ENCODE measurements at regions not wholly inside any gene's neighbourhood (a gene's known extent, or its start where the extent isn't known, plus 50 kb on each side); places are given as distances from the start of the nearest gene placed in this dataset.
"Not testable (repeated sequence)": the region's sequence is repeated elsewhere in the genome, so short reads cannot be mapped to it uniquely, and the experiment has no call there.

- not testable (repeated sequence) for H3K36me3 Mint-ChIP-seq; DNase-seq; H3K4me3 Mint-ChIP-seq; H3K4me1 Mint-ChIP-seq; H3K27ac Mint-ChIP-seq; ATAC-seq (ENCODE audit: low read depth in 2 of 2); H3K9me3 Mint-ChIP-seq
- H3K27me3 Mint-ChIP-seq = peaks cover 15 to 21% (median 17%) of the 10 kb centered on the region in 3 donors
Measured at GRCh38 chr7:13130906-13131305, 443.5 kb downstream of the ARL4A start.

- Mint-ChIP-seq H3K27me3 (peaks cover 15 to 21% (median 17%) of the 10 kb centered on the region in 3 donors), H3K36me3 (no peaks in the 10 kb centered on the region), H3K4me1 (no peaks in the 10 kb centered on the region), H3K9me3 (peaks cover 0 to 12% (median 0%) of the 10 kb centered on the region in 7 donors), H3K4me3 (no peak overlapping the region), H3K27ac (no peak overlapping the region)
- ATAC-seq (ENCODE audit: low read depth in 2 of 2) = no peak
- DNase-seq = no peak
Measured at GRCh38 chr7:13132314-13132713, 444.9 kb downstream of the ARL4A start.

- not testable (repeated sequence) for ATAC-seq (ENCODE audit: low read depth in 2 of 2); DNase-seq; H3K27ac Mint-ChIP-seq; H3K4me3 Mint-ChIP-seq; H3K27me3 Mint-ChIP-seq; H3K36me3 Mint-ChIP-seq; H3K4me1 Mint-ChIP-seq
- H3K9me3 Mint-ChIP-seq = peaks cover 0 to 18% (median 4%) of the 10 kb centered on the region in 7 donors
Measured at GRCh38 chr7:13136345-13136744, 448.9 kb downstream of the ARL4A start.

GRCh38 chr7:13139436-13139835 lies 452.0 kb downstream of the ARL4A start:
- no peaks in the 10 kb centered on the region for H3K36me3 Mint-ChIP-seq
- DNase-seq (no peak), ATAC-seq (ENCODE audit: low read depth in 2 of 2) (no peak)
- H3K27me3 Mint-ChIP-seq = peaks cover 0 to 3% (median 0%) of the 10 kb centered on the region in 3 donors
- no peak overlapping the region for H3K27ac Mint-ChIP-seq
- H3K4me1 Mint-ChIP-seq = no peaks in the 10 kb centered on the region
- H3K4me3 Mint-ChIP-seq = no peak overlapping the region
- H3K9me3 Mint-ChIP-seq = peaks cover 0 to 18% (median 4%) of the 10 kb centered on the region in 7 donors

GRCh38 chr7:13144673-13145072 lies 457.2 kb downstream of the ARL4A start:
- no peaks in the 10 kb centered on the region for H3K9me3 Mint-ChIP-seq
- no peak for ATAC-seq (ENCODE audit: low read depth in 2 of 2)

GRCh38 chr7:13148548-13148947 lies 461.1 kb downstream of the ARL4A start:
- no peak for DNase-seq
- no peak for ATAC-seq (ENCODE audit: low read depth in 2 of 2)
- no peaks in the 10 kb centered on the region for H3K9me3 Mint-ChIP-seq
- no peaks in the 10 kb centered on the region for H3K36me3 Mint-ChIP-seq
- no peaks in the 10 kb centered on the region for H3K4me1 Mint-ChIP-seq
- H3K27ac Mint-ChIP-seq = no peak overlapping the region
- H3K27me3 Mint-ChIP-seq = peaks cover 0 to 7% (median 0%) of the 10 kb centered on the region in 3 donors
- peak overlapping the region in 1 of 8 donors; percentile 5 for H3K4me3 Mint-ChIP-seq

More at GRCh38 chr7:13144673-13145072, 457.2 kb downstream of the ARL4A start:
- Mint-ChIP-seq H3K4me1 (no peaks in the 10 kb centered on the region), H3K36me3 (no peaks in the 10 kb centered on the region), H3K27me3 (peaks cover 0 to 7% (median 0%) of the 10 kb centered on the region in 3 donors), H3K27ac (no peak overlapping the region), H3K4me3 (no peak overlapping the region)
- no peak for DNase-seq

- no peak overlapping the region for H3K27ac Mint-ChIP-seq
- no peak overlapping the region for H3K4me3 Mint-ChIP-seq
- H3K36me3 Mint-ChIP-seq = no peaks in the 10 kb centered on the region
- H3K4me1 Mint-ChIP-seq = no peaks in the 10 kb centered on the region
- ATAC-seq (ENCODE audit: low read depth in 2 of 2) = no peak
- no peak for DNase-seq
- H3K9me3 Mint-ChIP-seq = no peaks in the 10 kb centered on the region
- H3K27me3 Mint-ChIP-seq = no peaks in the 10 kb centered on the region
Measured at GRCh38 chr7:13151978-13152377, 464.5 kb downstream of the ARL4A start.

GRCh38 chr7:13152755-13153154 lies 465.3 kb downstream of the ARL4A start:
- H3K27ac Mint-ChIP-seq = no peak overlapping the region
- ATAC-seq (ENCODE audit: low read depth in 2 of 2) (no peak), DNase-seq (no peak)
- no peaks in the 10 kb centered on the region for H3K9me3 Mint-ChIP-seq
- no peak overlapping the region for H3K4me3 Mint-ChIP-seq
- H3K4me1 Mint-ChIP-seq = no peaks in the 10 kb centered on the region
- no peaks in the 10 kb centered on the region for H3K36me3 Mint-ChIP-seq
- no peaks in the 10 kb centered on the region for H3K27me3 Mint-ChIP-seq

GRCh38 chr7:13153266-13153665 lies 465.8 kb downstream of the ARL4A start:
- no peaks in the 10 kb centered on the region for H3K4me1 Mint-ChIP-seq
- DNase-seq (no peak), ATAC-seq (ENCODE audit: low read depth in 2 of 2) (no peak)
- no peak overlapping the region for H3K27ac Mint-ChIP-seq
- H3K36me3 Mint-ChIP-seq = no peaks in the 10 kb centered on the region
- no peaks in the 10 kb centered on the region for H3K9me3 Mint-ChIP-seq
- H3K4me3 Mint-ChIP-seq = no peak overlapping the region
- H3K27me3 Mint-ChIP-seq = no peaks in the 10 kb centered on the region

GRCh38 chr7:13153742-13154141 lies 466.3 kb downstream of the ARL4A start:
- no peaks in the 10 kb centered on the region for H3K36me3 Mint-ChIP-seq
- H3K4me3 Mint-ChIP-seq = no peak overlapping the region
- DNase-seq (no peak), ATAC-seq (ENCODE audit: low read depth in 2 of 2) (no peak)
- H3K27ac Mint-ChIP-seq = no peak overlapping the region
- no peaks in the 10 kb centered on the region for H3K27me3 Mint-ChIP-seq
- no peaks in the 10 kb centered on the region for H3K4me1 Mint-ChIP-seq
- no peaks in the 10 kb centered on the region for H3K9me3 Mint-ChIP-seq

GRCh38 chr7:13155188-13155587 lies 467.8 kb downstream of the ARL4A start:
- H3K27ac Mint-ChIP-seq = no peak overlapping the region
- no peak overlapping the region for H3K4me3 Mint-ChIP-seq
- H3K36me3 Mint-ChIP-seq = no peaks in the 10 kb centered on the region
- DNase-seq = no peak
- no peak for ATAC-seq (ENCODE audit: low read depth in 2 of 2)
- no peaks in the 10 kb centered on the region for H3K9me3 Mint-ChIP-seq
- peaks cover 0 to 4% (median 0%) of the 10 kb centered on the region in 3 donors for H3K27me3 Mint-ChIP-seq
- H3K4me1 Mint-ChIP-seq = peaks cover 5 to 7% (median 7%) of the 10 kb centered on the region in 3 donors

- peaks cover 0 to 4% (median 2%) of the 10 kb centered on the region in 3 donors for H3K27me3 Mint-ChIP-seq
- ATAC-seq (ENCODE audit: low read depth in 2 of 2) = no peak
Measured at GRCh38 chr7:13159003-13159402, 471.6 kb downstream of the ARL4A start.

GRCh38 chr7:13159467-13160184 lies 472.2 kb downstream of the ARL4A start:
- H3K27ac Mint-ChIP-seq = peak overlapping the region in 5 of 6 donors; percentile 6 to 93 (median 63)
- no peak for ATAC-seq (ENCODE audit: low read depth in 2 of 2)
- peak overlapping the region in 3 of 8 donors; percentile 8 to 40 (median 36) for H3K4me3 Mint-ChIP-seq
- H3K36me3 Mint-ChIP-seq = no peaks in the 10 kb centered on the region
- H3K9me3 Mint-ChIP-seq = no peaks in the 10 kb centered on the region
- no peak for DNase-seq
- H3K27me3 Mint-ChIP-seq = peaks cover 4 to 8% (median 8%) of the 10 kb centered on the region in 3 donors
- peaks cover 5 to 7% (median 7%) of the 10 kb centered on the region in 3 donors for H3K4me1 Mint-ChIP-seq

More at GRCh38 chr7:13159003-13159402, 471.6 kb downstream of the ARL4A start:
- Mint-ChIP-seq H3K27ac (peak overlapping the region in 1 of 6 donors; percentile 78), H3K36me3 (no peaks in the 10 kb centered on the region), H3K9me3 (no peaks in the 10 kb centered on the region), H3K4me1 (peaks cover 5 to 7% (median 7%) of the 10 kb centered on the region in 3 donors), H3K4me3 (no peak overlapping the region)
- DNase-seq = no peak

- Mint-ChIP-seq H3K4me3 (no peak overlapping the region), H3K4me1 (peaks cover 5 to 7% (median 7%) of the 10 kb centered on the region in 3 donors), H3K27ac (no peak overlapping the region), H3K36me3 (no peaks in the 10 kb centered on the region), H3K9me3 (no peaks in the 10 kb centered on the region), H3K27me3 (peaks cover 12 to 18% (median 18%) of the 10 kb centered on the region in 3 donors)
- DNase-seq = no peak
- ATAC-seq (ENCODE audit: low read depth in 2 of 2) = no peak
Measured at GRCh38 chr7:13161125-13161524, 473.7 kb downstream of the ARL4A start.

Measured in naive B cell (primary cell).